ENCODE measurements at regions not wholly inside any gene's neighbourhood (a gene's known extent, or its start where the extent isn't known, plus 50 kb on each side); places are given as distances from the start of the nearest gene placed in this dataset.

DNA sequence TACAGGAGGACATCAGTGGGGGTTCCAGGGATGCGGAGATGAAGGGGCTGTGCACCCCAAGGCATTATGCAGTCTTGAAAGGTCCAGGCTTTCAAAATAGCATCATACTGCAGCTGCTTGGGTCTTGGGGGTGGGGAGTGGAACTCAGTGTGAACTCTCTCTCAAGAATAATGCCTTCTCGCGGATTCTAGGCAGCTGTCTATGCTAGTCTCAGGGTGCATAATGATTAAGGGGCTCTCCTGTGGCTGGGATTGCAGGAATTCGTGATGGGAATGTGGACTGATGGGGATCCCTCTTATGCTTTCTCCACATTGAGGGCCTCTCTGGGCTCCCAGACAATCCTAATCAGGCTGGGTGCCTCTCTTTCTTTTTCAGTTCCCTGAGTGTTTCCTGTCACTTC is 172.2 kb upstream of the ARHGAP24 start:
- H2BK20ac ChIP-seq (ENCODE audit: low read depth, low read length, poor library complexity, severe bottlenecking): no peak overlapping the region
- Mint-ChIP-seq H3K9me3 (no peaks in the 10 kb centered on the region), H3K4me3 (no peak overlapping the region), H3K27ac (peak overlapping the region in 2 of 3 experiments; percentile 42 to 91; a peak in 4 of 7 replicates), H3K4me1 (peaks cover 26 to 27% of the 10 kb centered on the region in 2 experiments), H3K36me3 (ENCODE audit: insufficient read depth in 1 of 3, low read depth in 3 of 3) (no peaks in the 10 kb centered on the region), H3K27me3 (ENCODE audit: low read depth) (no peaks in the 10 kb centered on the region)
- H3K4ac ChIP-seq (ENCODE audit: low read depth, low read length): no peak overlapping the region
- no peak overlapping the region for H2BK15ac ChIP-seq (ENCODE audit: low read depth, low read length)
- no peak overlapping the region for H3K4me2 ChIP-seq (ENCODE audit: insufficient read depth, insufficient read length, low read length)
- H3T11ph ChIP-seq (ENCODE audit: low read length): no peak overlapping the region
- H2BK12ac ChIP-seq (ENCODE audit: insufficient read length, low read depth, low read length): no peak overlapping the region
- no peak overlapping the region for H2AFZ ChIP-seq (ENCODE audit: low read length)
- TF ChIP-seq, protein P1, sequence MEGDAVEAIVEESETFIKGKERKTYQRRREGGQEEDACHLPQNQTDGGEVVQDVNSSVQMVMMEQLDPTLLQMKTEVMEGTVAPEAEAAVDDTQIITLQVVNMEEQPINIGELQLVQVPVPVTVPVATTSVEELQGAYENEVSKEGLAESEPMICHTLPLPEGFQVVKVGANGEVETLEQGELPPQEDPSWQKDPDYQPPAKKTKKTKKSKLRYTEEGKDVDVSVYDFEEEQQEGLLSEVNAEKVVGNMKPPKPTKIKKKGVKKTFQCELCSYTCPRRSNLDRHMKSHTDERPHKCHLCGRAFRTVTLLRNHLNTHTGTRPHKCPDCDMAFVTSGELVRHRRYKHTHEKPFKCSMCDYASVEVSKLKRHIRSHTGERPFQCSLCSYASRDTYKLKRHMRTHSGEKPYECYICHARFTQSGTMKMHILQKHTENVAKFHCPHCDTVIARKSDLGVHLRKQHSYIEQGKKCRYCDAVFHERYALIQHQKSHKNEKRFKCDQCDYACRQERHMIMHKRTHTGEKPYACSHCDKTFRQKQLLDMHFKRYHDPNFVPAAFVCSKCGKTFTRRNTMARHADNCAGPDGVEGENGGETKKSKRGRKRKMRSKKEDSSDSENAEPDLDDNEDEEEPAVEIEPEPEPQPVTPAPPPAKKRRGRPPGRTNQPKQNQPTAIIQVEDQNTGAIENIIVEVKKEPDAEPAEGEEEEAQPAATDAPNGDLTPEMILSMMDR (conservative IDR thresholded peaks at IDR 0.05): no peak
- DNase-seq: no peak
- H3K9me3 ChIP-seq (ENCODE audit: control insufficient read depth, low read depth, low read length): no peaks in the 10 kb centered on the region
- H4K91ac ChIP-seq (ENCODE audit: insufficient read length, low read depth, low read length): no peak overlapping the region
- no peaks in the 10 kb centered on the region for H3K27me3 ChIP-seq (ENCODE audit: insufficient read depth, low read length)
- H3K9ac ChIP-seq (ENCODE audit: extremely low read depth, insufficient read length, low read length): no peak overlapping the region
- H3K4me1 ChIP-seq (ENCODE audit: insufficient read depth, low read length): no peaks in the 10 kb centered on the region; the same call in 1 of the 2 replicates
- no peak overlapping the region for H4K5ac ChIP-seq (ENCODE audit: insufficient read length, low read depth, low read length)
- H2AK5ac ChIP-seq (ENCODE audit: insufficient read length, low read length): no peak overlapping the region
- WGBS (ENCODE audit: extremely low coverage, insufficient read length, low lambda C conversion rate): no CpG with 5 or more reads among the region's 4 CpGs
- no peak overlapping the region for H3K14ac ChIP-seq (ENCODE audit: insufficient read depth, low read length)
- H3K23ac ChIP-seq (ENCODE audit: insufficient read length, low read depth, low read length): no peak overlapping the region
- H3K79me1 ChIP-seq (ENCODE audit: insufficient read depth, low read depth, low read length, poor library complexity, severe bottlenecking): no peaks in the 10 kb centered on the region
- no peak overlapping the region for H2BK120ac ChIP-seq (ENCODE audit: low read depth, low read length, poor library complexity, severe bottlenecking)
- H3K18ac ChIP-seq (ENCODE audit: insufficient read length, low read depth, low read length): no peak overlapping the region
- no peak overlapping the region for H3K56ac ChIP-seq (ENCODE audit: insufficient read length, low read depth, low read length)
- H4K20me1 ChIP-seq (ENCODE audit: control insufficient read depth, insufficient read depth, insufficient read length): no peaks in the 10 kb centered on the region
- H2BK5ac ChIP-seq (ENCODE audit: insufficient read length, low read length): no peak overlapping the region
- no peak overlapping the region for H3K27ac ChIP-seq (ENCODE audit: insufficient read length, low read depth, low read length)
- no peak overlapping the region for H4K8ac ChIP-seq (replicated peaks; ENCODE audit: insufficient read length, low read depth, low read length)
- no peaks in the 10 kb centered on the region for H3K79me2 ChIP-seq (ENCODE audit: insufficient read depth, low read length)
- H3K23me2 ChIP-seq (ENCODE audit: insufficient read length, low read depth, low read length, poor library complexity, severe bottlenecking): no peaks in the 10 kb centered on the region

Measured in H9 (cell line).